Kidney capillary endothelial cell (primary cell): ENCODE measurements at regions not wholly inside any gene's neighbourhood (a gene's known extent, or its start where the extent isn't known, plus 50 kb on each side); places are given as distances from the start of the nearest gene placed in this dataset.

Experiments
- DNase-seq: peaks from one replicate; pipeline ENCODE4 v3.0.0-alpha.2; 2018; ENCODE audit warnings: low spot score

DNA sequence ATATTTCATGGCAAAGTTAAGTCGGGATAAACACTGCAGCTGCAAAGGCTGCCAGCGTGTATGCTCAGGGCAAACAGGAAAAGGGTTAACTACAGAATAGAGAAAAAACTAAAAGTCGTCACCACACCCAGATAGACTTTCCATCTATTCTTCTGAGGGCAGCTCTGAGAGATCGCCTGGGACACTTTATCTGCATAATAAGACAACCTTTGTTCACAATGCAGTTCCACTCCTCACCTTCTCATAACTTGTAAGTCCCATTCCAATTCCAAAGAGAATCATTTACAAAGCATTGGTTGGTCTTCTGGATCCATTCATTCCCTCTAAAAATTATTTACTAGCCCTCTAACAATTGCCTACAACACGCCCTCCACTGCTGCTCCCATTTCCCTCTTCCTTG is 437.4 kb downstream of the RND3 start:
- DNase-seq = no peak

- DNase-seq = no peak
Measured at GRCh38 chr2:150047620-150048222, 439.7 kb downstream of the RND3 start.

DNA sequence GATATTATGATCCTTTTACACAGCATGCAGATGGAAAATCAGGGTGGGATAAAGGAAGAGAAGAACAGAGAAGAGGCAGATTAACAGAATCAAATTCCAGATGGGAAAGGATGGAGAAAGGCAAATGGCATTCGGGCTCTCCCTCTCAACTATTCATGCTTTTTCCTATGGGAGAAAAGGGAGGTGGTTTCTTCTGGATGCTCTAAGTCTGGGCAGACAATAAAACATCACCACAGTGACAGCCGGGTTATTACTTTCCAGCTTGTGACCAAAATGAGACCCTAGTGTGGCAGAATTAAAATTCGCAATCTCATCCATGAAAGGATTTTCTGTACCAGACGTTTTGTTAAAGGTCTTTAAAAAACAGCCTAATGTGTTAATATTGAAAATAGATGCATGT is 440.7 kb downstream of the RND3 start:
- DNase-seq = no peak

- DNase-seq = no peak
Measured at GRCh38 chr2:150046211-150046610, 441.3 kb downstream of the RND3 start.

GRCh38 chr2:150045601-150046000 is 441.9 kb downstream of the RND3 start:
- no peak for DNase-seq

DNA sequence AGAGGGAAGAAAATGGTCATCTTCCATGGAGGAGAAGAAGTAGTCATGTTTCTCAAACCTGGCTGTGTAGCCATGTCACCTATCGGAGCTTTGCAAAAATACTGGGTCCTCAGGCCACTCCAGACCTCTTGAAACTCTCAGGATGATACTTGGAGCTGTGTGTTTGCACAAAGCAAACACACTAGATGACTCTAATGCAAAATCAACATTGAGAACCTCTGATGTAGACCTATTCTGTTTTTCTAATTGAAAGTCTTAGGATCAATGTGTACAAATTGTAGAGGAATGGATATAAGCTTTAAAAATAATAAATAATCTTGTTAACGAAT is 444.3 kb downstream of the RND3 start:
- no peak for DNase-seq

DNA sequence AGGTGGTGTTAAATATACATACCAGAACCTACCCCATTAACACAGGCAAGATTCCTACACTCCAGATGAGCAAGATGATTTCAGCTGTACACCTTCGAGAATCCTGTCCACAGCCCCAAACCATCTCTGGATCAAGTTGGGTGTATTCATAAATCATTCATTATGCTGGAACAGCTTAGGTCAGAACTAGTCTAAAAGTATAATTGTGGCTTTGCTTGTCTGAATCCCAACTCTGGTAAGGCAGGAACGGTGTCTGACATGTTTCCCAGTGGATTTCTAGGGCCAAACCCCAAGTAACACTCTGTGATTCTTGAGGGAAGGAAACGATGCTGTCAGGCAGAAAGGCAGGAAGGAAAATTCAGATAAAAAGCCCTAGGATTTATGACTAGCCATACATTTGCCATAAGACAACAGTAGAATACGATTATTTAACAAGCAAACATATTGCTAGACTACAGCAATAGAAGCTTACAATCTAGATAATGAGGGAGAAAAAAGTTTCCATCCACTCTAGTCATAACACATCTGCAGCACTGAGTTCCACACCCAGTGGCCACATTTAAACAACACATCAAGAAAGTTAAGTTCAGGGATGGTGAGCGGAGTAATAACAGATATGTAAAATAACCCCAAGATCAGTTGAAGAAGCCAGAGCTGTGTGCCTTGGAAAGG is 444.8 kb downstream of the RND3 start:
- no peak for DNase-seq

DNA sequence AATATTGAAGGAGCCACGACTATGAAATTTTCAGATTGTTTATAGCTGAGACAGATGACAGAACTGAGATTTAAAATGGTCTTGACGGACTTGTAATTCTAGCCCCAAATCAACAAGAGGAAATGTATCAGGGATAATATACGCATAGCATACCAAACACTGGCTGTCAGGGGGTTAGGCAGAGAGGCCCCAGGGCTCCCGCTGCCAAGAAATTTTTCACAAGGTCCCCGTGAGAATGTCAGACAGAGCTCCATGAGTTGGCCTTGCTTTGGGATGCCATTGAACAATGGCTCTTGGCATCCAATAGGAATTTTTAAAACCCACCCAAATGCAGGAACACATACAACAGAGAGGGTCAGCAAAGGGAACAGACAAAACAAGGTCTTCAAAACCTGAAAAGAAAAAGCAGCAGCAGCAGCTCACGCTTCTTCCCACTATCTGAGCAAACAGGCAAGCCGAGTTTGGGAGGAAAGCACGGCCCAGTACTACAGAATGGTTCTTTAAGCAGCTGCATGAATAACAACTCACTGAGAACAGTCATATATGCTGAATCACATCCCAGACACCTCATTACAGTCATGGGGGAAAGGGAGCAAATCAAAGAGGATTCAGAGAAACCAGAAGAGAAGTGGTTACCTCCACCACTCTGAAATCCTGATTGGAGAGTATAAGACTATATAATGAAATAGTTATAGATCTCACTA is 445.6 kb downstream of the RND3 start:
- DNase-seq = no peak

- DNase-seq = no peak
Measured at GRCh38 chr2:150036622-150037021, 449.0 kb upstream of the MMADHC start.

- DNase-seq = no peak
Measured at GRCh38 chr2:150034665-150035064, 447.1 kb upstream of the MMADHC start.

DNA sequence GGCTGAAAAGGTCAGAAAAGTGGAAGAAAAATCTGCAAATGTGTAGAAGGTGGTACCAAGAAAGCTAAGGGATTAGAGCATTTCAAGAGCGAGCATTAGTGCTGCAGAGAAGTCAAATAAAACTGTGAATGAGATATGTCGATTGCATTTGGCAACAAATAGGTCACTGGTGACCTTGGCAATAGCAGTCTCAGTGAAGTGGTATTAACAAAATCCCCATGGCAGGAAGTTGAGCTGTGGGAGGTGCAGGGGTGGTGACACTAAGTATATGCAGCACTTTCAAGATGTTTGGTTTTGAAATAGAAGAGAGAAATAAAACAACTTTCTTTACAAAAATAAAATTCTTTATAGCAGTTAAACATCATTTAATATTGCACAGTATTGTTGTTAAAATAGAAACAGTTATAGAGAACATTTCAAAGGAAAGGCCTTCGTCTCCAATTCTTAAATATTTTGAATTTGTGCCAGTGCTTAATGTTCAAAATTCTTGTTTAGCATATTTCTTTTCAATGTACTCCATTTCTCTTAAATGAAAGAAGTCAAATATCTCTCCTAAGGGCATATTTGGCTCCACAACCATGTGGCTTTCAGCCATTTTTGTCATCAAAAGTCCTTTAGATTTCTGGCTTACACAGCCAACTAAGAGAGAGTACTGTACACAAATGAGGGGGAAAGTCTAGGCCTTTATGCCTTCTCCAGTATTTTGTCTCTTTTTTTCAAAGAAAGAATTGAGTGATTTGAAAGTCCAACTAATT is 443.0 kb upstream of the MMADHC start:
- no peak for DNase-seq

GRCh38 chr2:150028322-150028721 is 440.7 kb upstream of the MMADHC start:
- no peak for DNase-seq

DNA sequence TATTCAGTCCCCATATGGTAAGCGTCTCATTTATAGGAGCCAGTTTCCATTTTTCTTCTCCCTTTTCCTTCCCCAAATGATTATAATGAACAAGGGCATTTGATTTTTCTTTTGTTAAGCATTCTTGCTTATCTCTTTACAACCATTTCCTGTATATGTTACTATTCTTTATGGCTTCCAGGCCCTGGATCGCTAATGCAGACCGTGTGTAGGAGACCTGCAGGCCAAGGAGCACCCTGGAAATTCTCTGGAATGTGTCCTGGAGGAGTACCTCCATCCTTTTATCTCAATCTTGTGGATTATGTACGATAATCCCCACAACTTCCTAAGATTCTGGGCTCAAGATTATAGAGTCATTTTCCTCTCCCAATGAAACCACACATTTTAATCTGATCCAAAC is 439.6 kb upstream of the MMADHC start:
- DNase-seq = no peak

- DNase-seq = no peak
Measured at GRCh38 chr2:150023663-150024062, 436.1 kb upstream of the MMADHC start.

DNA sequence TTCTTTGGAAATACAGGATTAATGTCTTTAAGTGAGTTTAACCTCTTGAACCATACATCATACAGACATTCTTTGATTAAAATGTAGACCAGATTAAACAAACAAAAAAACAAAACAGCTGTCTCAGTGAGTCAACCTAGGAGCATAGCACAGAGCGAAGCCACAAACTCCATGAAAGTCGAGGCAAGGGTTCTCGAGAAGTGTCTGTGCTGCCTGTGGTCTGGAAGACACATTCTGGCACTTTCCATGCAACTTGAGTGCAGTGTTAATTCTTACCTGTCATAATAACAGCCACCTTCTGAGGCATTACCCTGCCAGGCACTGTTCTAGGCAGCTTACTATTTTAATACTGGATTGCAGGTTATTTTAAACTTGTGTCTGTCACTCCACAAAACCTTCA is 435.5 kb upstream of the MMADHC start:
- no peak for DNase-seq

- DNase-seq = no peak
Measured at GRCh38 chr2:150020937-150021673, 433.5 kb upstream of the MMADHC start.

DNA sequence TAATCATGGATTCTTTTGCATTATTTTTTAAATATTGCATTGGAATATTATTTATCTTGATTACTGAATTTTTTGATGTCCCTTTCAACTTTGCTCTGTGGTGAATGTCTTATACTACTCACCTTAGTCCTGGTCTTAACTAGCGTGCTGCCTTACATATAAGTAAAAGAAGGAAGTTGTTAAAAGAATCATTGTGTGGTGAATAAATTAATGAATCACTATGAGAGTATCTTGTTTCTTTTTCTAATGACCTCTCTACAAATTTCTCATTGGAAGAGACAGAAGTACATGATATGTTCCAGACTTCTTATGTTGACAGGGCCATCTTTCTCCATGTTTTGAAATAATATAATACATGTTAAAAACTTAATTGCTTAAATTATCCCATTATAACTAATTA is 432.6 kb upstream of the MMADHC start:
- no peak for DNase-seq

DNA sequence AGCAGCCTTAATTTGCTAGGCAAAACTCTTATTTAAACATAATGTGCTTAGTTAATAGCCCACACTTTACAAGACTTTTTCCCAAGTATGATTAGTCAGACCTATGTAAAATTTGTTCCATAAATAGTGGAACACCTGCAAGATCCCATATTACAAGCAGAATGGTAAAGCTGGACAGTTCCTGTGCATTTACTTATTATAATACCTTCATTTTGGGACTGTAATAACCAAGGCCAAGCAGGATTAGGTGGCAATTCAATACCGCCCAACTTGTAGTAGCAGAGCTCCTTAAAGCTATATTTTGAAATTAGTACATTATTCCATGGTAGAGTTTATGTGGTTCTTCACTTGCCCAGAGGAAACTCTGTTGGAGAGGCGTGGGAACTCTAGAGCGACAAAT is 431.5 kb upstream of the MMADHC start:
- DNase-seq = no peak

DNA sequence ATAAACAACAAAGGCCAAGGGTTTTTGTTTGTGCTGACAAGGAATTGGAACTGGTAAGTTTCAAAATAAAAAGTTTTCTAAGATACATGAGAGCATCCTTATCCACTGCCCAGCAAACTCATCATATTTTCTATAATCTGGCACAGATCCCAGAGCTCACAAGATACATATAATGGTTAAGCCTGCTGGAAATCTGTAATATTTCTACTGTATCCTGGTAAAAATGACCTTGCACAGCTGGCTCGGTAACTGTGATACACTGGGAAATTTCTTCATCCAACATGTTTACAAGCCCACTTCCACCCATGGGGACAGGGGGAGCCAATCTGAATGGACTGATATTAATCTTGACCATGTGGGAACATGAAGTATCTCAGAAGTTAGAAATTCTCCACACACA is 425.4 kb upstream of the MMADHC start:
- DNase-seq = no peak

DNA sequence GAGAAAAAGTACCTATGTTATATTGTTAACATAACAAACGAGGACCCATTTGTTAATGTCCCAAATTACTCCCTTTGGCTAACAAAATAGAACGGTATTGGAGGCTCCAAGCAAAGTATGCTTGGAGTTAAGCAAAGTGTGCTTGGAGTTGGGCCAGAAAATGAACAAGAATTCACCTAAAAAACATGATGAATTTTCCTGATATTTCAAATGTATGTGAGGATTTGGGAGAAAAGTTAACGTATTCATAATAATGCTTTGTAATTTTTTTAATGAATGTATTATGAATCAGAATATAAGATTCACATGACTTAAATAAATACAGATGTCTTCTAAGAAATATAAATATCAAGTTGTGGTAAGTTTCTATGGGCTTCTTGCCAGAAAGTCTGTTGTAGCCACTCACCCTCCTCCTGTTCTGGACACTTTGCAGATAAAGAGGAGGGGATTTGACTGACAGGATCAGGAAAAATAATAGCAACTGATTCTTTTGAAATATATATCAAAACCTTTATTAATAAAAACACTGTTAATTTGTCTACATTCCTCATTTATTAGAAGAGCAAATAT is 423.7 kb upstream of the MMADHC start:
- no peak for DNase-seq

DNA sequence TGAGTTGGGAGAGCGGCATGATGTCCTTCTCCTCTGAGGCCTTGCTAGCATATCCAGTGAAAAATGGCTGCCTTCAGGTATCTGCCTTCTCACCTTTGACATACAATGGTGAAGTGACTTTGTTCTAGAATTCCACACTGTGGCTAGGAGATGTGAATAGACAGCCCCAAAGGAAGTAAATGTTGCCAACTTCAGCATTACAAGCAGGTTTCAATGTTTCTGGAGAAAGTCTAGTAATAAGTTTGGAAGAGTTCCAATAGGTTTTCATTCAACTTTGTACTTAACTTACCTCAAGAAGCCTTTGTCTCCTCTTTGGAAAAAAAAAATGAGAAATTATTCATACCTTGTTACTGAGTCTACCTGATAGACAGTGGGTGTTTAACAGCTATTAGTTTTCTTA is 421.3 kb upstream of the MMADHC start:
- no peak for DNase-seq

DNA sequence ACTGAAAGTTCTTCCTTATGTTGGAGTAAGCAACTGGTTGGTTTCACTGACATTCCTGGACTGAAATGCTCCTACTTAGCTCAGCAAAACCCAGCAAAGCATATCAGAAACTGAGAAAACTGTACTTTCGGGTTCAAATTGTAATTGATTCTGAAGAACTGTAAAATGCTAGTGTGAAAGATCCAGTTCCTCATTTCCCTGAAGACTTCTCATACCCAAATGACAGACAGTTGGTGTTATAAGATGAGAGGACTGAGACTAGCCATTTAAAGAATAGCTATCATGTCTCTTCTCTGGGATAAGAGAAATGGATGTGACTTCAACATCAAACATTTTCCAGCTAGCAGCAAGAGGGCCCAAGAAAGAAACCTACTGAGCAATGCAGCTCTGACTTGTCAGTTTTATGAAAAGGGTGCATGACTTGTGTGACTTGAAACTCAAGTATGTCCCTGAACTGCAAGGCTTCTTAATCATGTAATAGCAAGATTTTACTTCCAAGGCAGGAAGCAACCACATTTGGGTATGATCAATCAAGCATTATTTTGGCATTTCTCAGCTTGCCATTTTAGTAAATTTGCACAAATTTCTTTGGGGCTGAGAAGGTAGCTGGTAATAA is 420.3 kb upstream of the MMADHC start:
- DNase-seq = no peak
